ENCODE measurements at regions not wholly inside any gene's neighbourhood (a gene's known extent, or its start where the extent isn't known, plus 50 kb on each side); places are given as distances from the start of the nearest gene placed in this dataset.

DNA sequence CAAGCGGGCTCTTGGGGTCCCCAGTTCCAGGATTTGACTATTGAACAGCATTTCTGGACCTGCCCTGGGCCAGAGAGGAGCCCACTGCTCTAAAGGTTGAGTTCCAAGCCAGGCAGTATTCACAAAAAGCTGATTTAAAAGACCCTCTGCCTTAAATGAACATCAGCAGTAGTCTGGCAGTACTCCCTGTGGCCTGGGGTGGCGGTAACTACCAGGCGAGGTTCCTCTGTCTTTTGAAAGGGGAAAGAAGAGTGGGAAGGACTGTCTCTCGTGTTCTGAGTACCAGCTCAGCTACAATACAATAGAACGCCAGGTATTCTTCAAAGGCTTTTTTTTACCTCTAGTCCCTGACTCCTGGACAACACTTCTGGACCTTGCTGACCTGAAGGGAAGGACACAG, 456.4 kb upstream of the TEX13C start:
- BruUV-seq (replicated peaks): no TSS peak
- ChIA-PET CTCF (ENCODE audit: low intra/inter-chr PET ratio) (no interaction called here), POLR2A (interaction anchor here (0.8 kb wide), 1 partner anchor 12 kb away, joined by 3 read pairs; no protein-coding TSS in a partner anchor)
- Histone ChIP-seq H3K27ac (ENCODE audit: extremely low read depth, low read depth, low read length) (no peak overlapping the region), H3K4me3 (no peak overlapping the region), H4K20me1 (replicated peaks; ENCODE audit: control insufficient read depth, insufficient read depth, low read length) (no peaks in the 10 kb centered on the region), H3K36me3 (ENCODE audit: control insufficient read depth, insufficient read depth, low read length) (no peaks in the 10 kb centered on the region), H3K9ac (ENCODE audit: insufficient read depth in 1 of 2, low read depth in 2 of 2, low read length in 2 of 2) (no peak overlapping the region), H3K79me2 (ENCODE audit: control insufficient read depth, insufficient read depth, low read length) (no peaks in the 10 kb centered on the region; the same call in 2 of the 3 replicates), H3K4me1 (replicated peaks in 1 of 2; ENCODE audit: control insufficient read depth in 2 of 2, insufficient read depth in 2 of 2, low read length in 2 of 2) (peaks cover 0 to 6% of the 10 kb centered on the region in 2 experiments; a peak in 2 of 5 replicates), H3K4me2 (ENCODE audit: insufficient read depth, low read length) (no peak overlapping the region), H2AFZ (ENCODE audit: low read depth, low read length) (no peak overlapping the region), H3K9me3 (replicated peaks; ENCODE audit: control insufficient read depth, insufficient read depth, low read depth, low read length) (no peaks in the 10 kb centered on the region), H3K9me1 (ENCODE audit: control insufficient read depth, insufficient read depth, low read length) (no peaks in the 10 kb centered on the region), H3K27me3 (ENCODE audit: control insufficient read depth in 2 of 2, insufficient read depth in 2 of 2, low read length in 2 of 2) (no peaks in the 10 kb centered on the region)
- DNase-seq (ENCODE audit: extremely low read depth in 1 of 4, low spot score in 3 of 4) (peak in 1 of 4 experiments; percentile 5), FAIRE-seq (no peak), ATAC-seq (peak; percentile 82)
- intact Hi-C loops (cut with micrococcal nuclease) (loop anchor here (5.0 kb wide), 1 partner anchor 456 kb away; no protein-coding TSS in a partner anchor), in situ Hi-C loops (cut with MboI) (no loop called here)
- WGBS (ENCODE audit: insufficient coverage, low coverage, missing lambda C conversion rate): 100% methylated on average over 1 of the region's 5 CpGs
- TF ChIP-seq SREBF2 (CRISPR knock-in tag; IDR thresholded peaks at IDR 0.05) (no peak), POLR3G (IDR thresholded peaks at IDR 0.05; ENCODE audit: extremely low read depth, insufficient read length, insufficient replicate concordance) (no peak)
- TF ChIP-seq, protein P1, sequence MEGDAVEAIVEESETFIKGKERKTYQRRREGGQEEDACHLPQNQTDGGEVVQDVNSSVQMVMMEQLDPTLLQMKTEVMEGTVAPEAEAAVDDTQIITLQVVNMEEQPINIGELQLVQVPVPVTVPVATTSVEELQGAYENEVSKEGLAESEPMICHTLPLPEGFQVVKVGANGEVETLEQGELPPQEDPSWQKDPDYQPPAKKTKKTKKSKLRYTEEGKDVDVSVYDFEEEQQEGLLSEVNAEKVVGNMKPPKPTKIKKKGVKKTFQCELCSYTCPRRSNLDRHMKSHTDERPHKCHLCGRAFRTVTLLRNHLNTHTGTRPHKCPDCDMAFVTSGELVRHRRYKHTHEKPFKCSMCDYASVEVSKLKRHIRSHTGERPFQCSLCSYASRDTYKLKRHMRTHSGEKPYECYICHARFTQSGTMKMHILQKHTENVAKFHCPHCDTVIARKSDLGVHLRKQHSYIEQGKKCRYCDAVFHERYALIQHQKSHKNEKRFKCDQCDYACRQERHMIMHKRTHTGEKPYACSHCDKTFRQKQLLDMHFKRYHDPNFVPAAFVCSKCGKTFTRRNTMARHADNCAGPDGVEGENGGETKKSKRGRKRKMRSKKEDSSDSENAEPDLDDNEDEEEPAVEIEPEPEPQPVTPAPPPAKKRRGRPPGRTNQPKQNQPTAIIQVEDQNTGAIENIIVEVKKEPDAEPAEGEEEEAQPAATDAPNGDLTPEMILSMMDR (IDR thresholded peaks at IDR 0.05 in 2 of 3, conservative IDR thresholded peaks at IDR 0.05 in 1 of 3; ENCODE audit: insufficient read depth in 2 of 3, low read depth in 1 of 3, low read length in 3 of 3): peak in 1 of 3 experiments; percentile 14; a peak in 1 of 6 replicates

DNA sequence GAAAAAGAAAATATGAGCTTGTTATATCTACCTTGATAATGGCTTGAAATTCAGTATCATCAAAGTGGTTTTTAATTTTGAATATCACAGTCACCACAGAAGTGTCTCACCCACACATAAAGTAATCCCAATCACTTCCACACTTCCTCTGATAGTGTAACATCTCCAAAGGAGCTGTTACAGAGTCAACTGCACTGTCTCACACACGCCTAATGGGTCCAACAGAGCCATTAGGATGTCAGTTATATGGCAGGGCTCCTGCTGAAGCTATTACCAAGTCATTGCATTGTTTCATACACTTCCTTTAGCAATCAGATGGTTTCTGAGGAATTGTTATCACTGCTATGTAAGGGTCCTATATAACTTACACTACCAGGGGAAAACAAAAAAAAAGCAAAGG, 432.1 kb upstream of the TEX13C start:
- 30% methylated on average over 1 of the region's 1 CpG for WGBS (ENCODE audit: insufficient coverage, low coverage, missing lambda C conversion rate)
- POLR2A ChIA-PET: no interaction called here
- no peaks in the 10 kb centered on the region for H3K4me1 ChIP-seq (replicated peaks in 1 of 2; ENCODE audit: control insufficient read depth in 2 of 2, insufficient read depth in 2 of 2, low read length in 2 of 2)
- no peaks in the 10 kb centered on the region for H3K27me3 ChIP-seq (ENCODE audit: control insufficient read depth in 2 of 2, insufficient read depth in 2 of 2, low read length in 2 of 2)
- H3K79me2 ChIP-seq (ENCODE audit: control insufficient read depth, insufficient read depth, low read length): no peaks in the 10 kb centered on the region
- in situ Hi-C loops (cut with MboI): no loop called here
- ATAC-seq (no peak), DNase-seq (ENCODE audit: extremely low read depth in 1 of 4, low spot score in 3 of 4) (no peak), FAIRE-seq (no peak)
- H3K9me1 ChIP-seq (ENCODE audit: control insufficient read depth, insufficient read depth, low read length): no peaks in the 10 kb centered on the region
- intact Hi-C loops (cut with micrococcal nuclease): no loop called here
- no peaks in the 10 kb centered on the region for H3K9me3 ChIP-seq (replicated peaks; ENCODE audit: control insufficient read depth, insufficient read depth, low read depth, low read length)
- no peak overlapping the region for H2AFZ ChIP-seq (ENCODE audit: low read depth, low read length)
- H3K27ac ChIP-seq (ENCODE audit: extremely low read depth, low read depth, low read length): no peak overlapping the region
- H3K9ac ChIP-seq (ENCODE audit: insufficient read depth in 1 of 2, low read depth in 2 of 2, low read length in 2 of 2): no peak overlapping the region
- BruUV-seq (replicated peaks): no TSS peak
- CTCF ChIA-PET (ENCODE audit: low intra/inter-chr PET ratio): no interaction called here
- no peak overlapping the region for H3K4me2 ChIP-seq (ENCODE audit: insufficient read depth, low read length)
- H4K20me1 ChIP-seq (replicated peaks; ENCODE audit: control insufficient read depth, insufficient read depth, low read length): no peaks in the 10 kb centered on the region
- H3K36me3 ChIP-seq (ENCODE audit: control insufficient read depth, insufficient read depth, low read length): no peaks in the 10 kb centered on the region
- no peak overlapping the region for H3K4me3 ChIP-seq
- TF ChIP-seq, protein P2, sequence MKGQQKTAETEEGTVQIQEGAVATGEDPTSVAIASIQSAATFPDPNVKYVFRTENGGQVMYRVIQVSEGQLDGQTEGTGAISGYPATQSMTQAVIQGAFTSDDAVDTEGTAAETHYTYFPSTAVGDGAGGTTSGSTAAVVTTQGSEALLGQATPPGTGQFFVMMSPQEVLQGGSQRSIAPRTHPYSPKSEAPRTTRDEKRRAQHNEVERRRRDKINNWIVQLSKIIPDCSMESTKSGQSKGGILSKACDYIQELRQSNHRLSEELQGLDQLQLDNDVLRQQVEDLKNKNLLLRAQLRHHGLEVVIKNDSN (CRISPR knock-in tag; IDR thresholded peaks at IDR 0.05): no peak
- no peak for TF ChIP-seq ZSCAN29 (IDR thresholded peaks at IDR 0.05)
- TF ChIP-seq, protein P3, sequence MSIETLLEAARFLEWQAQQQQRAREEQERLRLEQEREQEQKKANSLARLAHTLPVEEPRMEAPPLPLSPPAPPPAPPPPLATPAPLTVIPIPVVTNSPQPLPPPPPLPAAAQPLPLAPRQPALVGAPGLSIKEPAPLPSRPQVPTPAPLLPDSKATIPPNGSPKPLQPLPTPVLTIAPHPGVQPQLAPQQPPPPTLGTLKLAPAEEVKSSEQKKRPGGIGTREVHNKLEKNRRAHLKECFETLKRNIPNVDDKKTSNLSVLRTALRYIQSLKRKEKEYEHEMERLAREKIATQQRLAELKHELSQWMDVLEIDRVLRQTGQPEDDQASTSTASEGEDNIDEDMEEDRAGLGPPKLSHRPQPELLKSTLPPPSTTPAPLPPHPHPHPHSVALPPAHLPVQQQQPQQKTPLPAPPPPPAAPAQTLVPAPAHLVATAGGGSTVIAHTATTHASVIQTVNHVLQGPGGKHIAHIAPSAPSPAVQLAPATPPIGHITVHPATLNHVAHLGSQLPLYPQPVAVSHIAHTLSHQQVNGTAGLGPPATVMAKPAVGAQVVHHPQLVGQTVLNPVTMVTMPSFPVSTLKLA (conservative IDR thresholded peaks at IDR 0.05): no peak
- no peak for TF ChIP-seq ZNF3 (CRISPR knock-in tag; IDR thresholded peaks at IDR 0.05)
- TF ChIP-seq, protein P4, sequence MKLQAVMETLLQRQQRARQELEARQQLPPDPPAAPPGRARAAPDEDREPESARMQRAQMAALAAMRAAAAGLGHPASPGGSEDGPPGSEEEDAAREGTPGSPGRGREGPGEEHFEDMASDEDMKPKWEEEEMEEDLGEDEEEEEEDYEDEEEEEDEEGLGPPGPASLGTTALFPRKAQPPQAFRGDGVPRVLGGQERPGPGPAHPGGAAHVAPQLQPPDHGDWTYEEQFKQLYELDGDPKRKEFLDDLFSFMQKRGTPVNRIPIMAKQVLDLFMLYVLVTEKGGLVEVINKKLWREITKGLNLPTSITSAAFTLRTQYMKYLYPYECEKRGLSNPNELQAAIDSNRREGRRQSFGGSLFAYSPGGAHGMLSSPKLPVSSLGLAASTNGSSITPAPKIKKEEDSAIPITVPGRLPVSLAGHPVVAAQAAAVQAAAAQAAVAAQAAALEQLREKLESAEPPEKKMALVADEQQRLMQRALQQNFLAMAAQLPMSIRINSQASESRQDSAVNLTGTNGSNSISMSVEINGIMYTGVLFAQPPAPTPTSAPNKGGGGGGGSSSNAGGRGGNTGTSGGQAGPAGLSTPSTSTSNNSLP (IDR thresholded peaks at IDR 0.05; ENCODE audit: borderline replicate concordance, low read depth, low read length): no peak
- TF ChIP-seq SMARCA4 (IDR thresholded peaks at IDR 0.05): no peak

All from K562 (cell line).